ENCODE measurements at regions not wholly inside any gene's neighbourhood (a gene's known extent, or its start where the extent isn't known, plus 50 kb on each side); places are given as distances from the start of the nearest gene placed in this dataset.

DNA sequence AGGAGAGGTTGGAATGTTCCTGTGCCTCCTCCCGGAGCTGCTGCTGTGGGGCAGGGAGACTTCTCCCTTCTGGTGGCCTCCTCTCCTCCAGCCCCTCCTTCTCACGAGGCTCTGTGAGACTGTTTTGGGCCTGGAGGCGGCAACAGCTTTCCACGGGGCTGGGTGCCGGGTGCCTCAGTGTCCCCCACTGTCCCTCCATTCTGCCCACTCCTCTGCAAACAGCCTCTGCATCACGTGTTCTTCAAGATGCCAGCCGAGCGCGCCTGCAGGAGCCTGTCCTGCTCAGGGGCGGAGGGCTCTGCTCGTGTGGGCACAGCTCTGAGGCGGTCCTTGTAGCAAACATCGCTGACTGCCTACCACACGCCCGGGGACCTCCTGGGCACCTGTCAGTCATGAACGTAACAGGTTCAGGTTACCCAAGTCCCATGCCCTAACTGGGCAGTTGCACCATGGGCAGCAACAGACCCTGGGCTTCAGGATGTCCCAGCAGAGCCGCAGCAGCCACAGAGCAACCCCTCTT is 70.8 kb downstream of the RRM2 start:
- intact Hi-C loops (cut with DNase I) = no loop called here
- Histone ChIP-seq H3K4me1 (ENCODE audit: insufficient read depth) (no peaks in the 10 kb centered on the region), H3K9me3 (no peaks in the 10 kb centered on the region), H3K27ac (no peak overlapping the region), H3K36me3 (no peaks in the 10 kb centered on the region), H3K4me3 (no peak overlapping the region), H3K27me3 (no peaks in the 10 kb centered on the region)
- WGBS, 3 donors = 80 to 90% (median 89%) methylated on average over 17 of the region's 17 CpGs
- TF ChIP-seq POLR2A (IDR thresholded peaks at IDR 0.05) (no peak), EP300 (IDR thresholded peaks at IDR 0.05) (no peak)
- TF ChIP-seq, protein P1, sequence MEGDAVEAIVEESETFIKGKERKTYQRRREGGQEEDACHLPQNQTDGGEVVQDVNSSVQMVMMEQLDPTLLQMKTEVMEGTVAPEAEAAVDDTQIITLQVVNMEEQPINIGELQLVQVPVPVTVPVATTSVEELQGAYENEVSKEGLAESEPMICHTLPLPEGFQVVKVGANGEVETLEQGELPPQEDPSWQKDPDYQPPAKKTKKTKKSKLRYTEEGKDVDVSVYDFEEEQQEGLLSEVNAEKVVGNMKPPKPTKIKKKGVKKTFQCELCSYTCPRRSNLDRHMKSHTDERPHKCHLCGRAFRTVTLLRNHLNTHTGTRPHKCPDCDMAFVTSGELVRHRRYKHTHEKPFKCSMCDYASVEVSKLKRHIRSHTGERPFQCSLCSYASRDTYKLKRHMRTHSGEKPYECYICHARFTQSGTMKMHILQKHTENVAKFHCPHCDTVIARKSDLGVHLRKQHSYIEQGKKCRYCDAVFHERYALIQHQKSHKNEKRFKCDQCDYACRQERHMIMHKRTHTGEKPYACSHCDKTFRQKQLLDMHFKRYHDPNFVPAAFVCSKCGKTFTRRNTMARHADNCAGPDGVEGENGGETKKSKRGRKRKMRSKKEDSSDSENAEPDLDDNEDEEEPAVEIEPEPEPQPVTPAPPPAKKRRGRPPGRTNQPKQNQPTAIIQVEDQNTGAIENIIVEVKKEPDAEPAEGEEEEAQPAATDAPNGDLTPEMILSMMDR (IDR thresholded peaks at IDR 0.05) = no peak
- DNase-seq = no peak

DNA sequence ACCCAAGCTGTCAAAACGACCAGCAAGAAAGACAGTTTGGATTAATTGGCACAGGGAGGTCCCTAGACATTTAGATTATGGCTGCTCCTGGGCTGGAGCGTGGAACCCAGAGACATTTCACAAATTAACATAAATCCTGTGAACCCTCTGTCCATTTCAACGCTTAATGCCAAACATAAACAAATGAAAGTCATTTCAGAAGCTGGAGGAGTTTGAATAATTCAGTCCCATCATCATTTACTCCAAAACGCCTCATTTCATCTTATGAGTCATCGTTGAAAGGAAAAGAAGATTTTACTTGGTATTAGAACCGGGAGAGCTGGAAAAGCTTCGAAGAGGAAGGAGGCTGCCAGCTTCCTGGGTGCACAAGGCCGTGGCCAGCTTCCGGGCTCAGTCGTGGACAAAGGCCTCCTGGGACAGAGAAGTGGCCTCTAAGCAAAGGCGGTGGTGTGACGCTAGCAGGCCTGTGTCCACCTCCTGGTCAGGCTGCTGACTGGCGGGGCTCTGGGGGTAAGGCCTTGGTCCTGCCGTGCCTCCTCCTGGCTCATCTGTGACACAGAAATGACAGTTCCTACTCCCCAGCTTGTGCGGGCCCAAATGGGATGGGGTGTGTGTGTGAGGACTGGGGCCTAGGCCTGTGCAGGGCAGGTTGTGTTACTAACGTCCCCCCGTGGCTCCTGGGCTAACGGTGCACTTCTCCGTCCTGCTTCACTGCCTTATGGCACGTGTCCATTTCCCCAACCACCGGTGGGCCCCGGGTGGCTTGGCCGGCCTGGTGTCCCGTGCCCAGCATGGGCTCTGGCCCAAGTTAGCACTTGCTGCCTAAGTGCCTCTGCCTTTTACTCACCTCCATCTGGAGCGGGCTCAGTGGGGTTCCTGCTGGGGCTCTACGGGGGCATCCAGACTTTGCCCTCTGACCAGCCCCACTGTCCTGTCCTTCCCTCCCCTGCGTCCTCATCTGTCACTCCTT is 71.6 kb downstream of the RRM2 start:
- no peaks in the 10 kb centered on the region for H3K36me3 ChIP-seq
- intact Hi-C loops (cut with DNase I) = no loop called here

DNA sequence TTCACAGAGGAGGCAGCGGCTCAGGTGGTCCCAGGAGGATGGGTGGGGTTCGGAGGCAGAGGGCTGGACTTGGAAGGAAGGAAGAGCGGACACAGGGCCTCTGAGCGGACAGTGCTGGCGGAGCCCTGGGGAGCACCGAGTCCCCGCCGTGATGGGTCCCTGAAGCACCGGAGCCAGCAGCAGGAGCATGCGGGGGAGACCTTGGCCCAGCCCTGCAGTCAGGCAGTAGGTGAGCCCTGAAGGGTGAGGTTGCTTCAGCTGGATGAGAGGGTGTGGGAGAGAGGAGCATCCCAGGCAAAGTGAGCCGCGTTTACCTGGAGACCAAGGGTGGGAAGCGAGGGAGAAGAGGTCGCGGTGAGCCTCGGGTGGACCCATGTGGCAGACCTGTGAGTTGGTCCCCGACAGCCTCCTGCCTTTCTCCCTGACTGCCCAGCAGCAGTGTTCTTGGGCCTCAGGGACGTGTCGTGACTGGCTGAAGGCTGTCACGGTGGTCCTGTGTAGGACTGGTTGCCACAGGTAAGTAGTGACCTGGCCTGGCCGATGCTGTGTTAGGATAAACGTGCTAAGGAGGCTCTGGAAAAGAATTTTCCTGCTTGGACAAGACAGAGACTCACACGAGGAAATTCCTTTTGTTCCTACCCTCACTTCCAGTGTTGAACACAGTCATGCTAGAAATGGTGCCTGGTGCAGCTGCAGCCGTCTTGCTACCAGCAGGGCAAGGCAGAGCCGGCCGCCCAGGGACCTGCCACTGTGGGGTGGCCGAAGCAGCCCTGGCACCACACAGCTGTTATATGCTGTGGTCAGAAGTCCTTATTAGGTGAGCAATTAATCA is 73.0 kb downstream of the RRM2 start:
- H3K36me3 ChIP-seq = no peaks in the 10 kb centered on the region
- no peaks in the 10 kb centered on the region for H3K4me1 ChIP-seq (ENCODE audit: insufficient read depth)
- WGBS, 3 donors = 94% methylated on average over 27 of the region's 27 CpGs
- intact Hi-C loops (cut with DNase I) = no loop called here
- DNase-seq = no peak
- H3K27me3 ChIP-seq = no peaks in the 10 kb centered on the region
- TF ChIP-seq POLR2A (IDR thresholded peaks at IDR 0.05) (no peak), EP300 (IDR thresholded peaks at IDR 0.05) (no peak)
- TF ChIP-seq, protein P1 (IDR thresholded peaks at IDR 0.05) = no peak
- H3K9me3 ChIP-seq = no peaks in the 10 kb centered on the region
- H3K4me3 ChIP-seq = no peak overlapping the region
- H3K27ac ChIP-seq = no peak overlapping the region

More for the DNA sequence above, 71.6 kb downstream of the RRM2 start:
- no peak for DNase-seq
- no peak overlapping the region for H3K27ac ChIP-seq
- 71 to 80% (median 79%) methylated on average over 27 of the region's 27 CpGs for WGBS, 3 donors
- H3K4me3 ChIP-seq = no peak overlapping the region
- H3K4me1 ChIP-seq (ENCODE audit: insufficient read depth) = no peaks in the 10 kb centered on the region
- no peaks in the 10 kb centered on the region for H3K27me3 ChIP-seq
- TF ChIP-seq, protein P1 (IDR thresholded peaks at IDR 0.05) = no peak
- no peak for TF ChIP-seq POLR2A (IDR thresholded peaks at IDR 0.05)
- TF ChIP-seq EP300 (IDR thresholded peaks at IDR 0.05) = no peak
- no peaks in the 10 kb centered on the region for H3K9me3 ChIP-seq

DNA sequence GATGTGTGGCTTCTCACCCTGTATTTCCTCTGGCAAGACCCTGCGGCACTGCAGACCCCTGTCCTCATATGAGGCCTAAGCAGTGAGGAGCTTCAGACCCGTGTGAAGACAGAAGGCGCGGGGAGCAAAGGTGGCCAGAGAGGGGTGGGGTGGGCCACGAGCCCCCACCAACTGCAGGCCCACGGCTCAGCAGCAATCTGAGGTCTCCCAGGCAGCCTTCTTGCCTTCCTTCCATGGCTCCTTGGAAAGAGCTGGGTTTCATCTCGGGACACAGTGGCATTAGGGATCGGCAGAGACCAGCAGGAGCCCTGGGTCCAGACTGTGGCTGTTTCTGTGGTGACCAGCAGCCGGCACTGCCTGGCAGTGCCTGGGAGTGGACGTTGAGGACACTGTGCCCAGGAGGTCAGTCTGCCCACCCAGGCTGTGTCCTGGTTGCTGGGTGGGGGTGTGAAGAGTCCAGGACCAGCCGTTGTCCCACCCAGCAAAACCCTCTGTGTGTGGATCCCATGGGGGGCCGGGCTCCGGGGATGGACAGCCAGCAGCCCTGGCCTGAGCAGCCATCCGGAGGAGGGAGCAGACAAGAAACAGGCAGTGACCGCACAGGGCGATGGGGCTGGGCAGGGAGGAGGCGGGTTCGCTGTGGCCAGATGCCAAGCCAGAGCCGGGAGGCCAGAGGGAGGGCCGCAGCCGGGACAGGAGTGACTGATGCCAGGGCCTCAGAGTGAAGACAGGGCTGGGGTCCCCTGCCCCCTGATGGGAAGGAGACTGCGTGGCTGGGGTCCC is 73.8 kb downstream of the RRM2 start:
- intact Hi-C loops (cut with DNase I) = no loop called here

More for the DNA sequence above, 73.8 kb downstream of the RRM2 start:
- WGBS, 3 donors = 47 to 59% (median 52%) methylated on average over 18 to 22 of the region's 22 CpGs
- Histone ChIP-seq H3K27me3 (no peaks in the 10 kb centered on the region), H3K36me3 (no peaks in the 10 kb centered on the region), H3K9me3 (no peaks in the 10 kb centered on the region), H3K27ac (no peak overlapping the region), H3K4me3 (no peak overlapping the region), H3K4me1 (ENCODE audit: insufficient read depth) (no peaks in the 10 kb centered on the region)
- TF ChIP-seq, protein P1 (IDR thresholded peaks at IDR 0.05) = no peak
- TF ChIP-seq EP300 (IDR thresholded peaks at IDR 0.05) = no peak
- no peak for TF ChIP-seq POLR2A (IDR thresholded peaks at IDR 0.05)
- peak in 1 of 5 donors; percentile 49 for DNase-seq

Data from ovary (tissue), 7 donors.